Endothelial cell of umbilical vein (primary cell): ENCODE measurements at regions not wholly inside any gene's neighbourhood (a gene's known extent, or its start where the extent isn't known, plus 50 kb on each side); places are given as distances from the start of the nearest gene placed in this dataset.
"Not testable (repeated sequence)": the region's sequence is repeated elsewhere in the genome, so short reads cannot be mapped to it uniquely, and the experiment has no call there.

Source experiments
- CTCF ChIP-seq, 2 donors: IDR thresholded peaks; 1 replicate in 1 of 2; 2 replicates in 1 of 2; pipeline ENCODE4 v1.5.1; 2011; ENCODE audit warnings: low read length in 2 of 2, mild to moderate bottlenecking in 2 of 2, moderate library complexity in 2 of 2, control low read depth in 1 of 2, inconsistent platforms in 1 of 2, low read depth in 1 of 2; ENCODE audit not compliant: insufficient read depth in 1 of 2; ENCODE audit errors: extremely low read depth in 1 of 2
- EZH2 ChIP-seq: IDR thresholded peaks from 2 replicates; pipeline ENCODE4 v1.6.1; 2012; ENCODE audit warnings: borderline replicate concordance, low read depth, mild to moderate bottlenecking, moderate library complexity, low read length, inconsistent platforms; ENCODE audit not compliant: severe bottlenecking
- FOS ChIP-seq: IDR thresholded peaks from 2 replicates; pipeline ENCODE4 v1.6.1; 2011; ENCODE audit warnings: mild to moderate bottlenecking, low read length, moderate library complexity, borderline replicate concordance; ENCODE audit not compliant: insufficient read depth
- GATA2 ChIP-seq: IDR thresholded peaks from 2 replicates; pipeline ENCODE4 v1.7.0; 2011; ENCODE audit warnings: low read depth, mild to moderate bottlenecking, moderate library complexity, mixed read lengths, low read length; ENCODE audit not compliant: insufficient read length, insufficient read depth
- MYC ChIP-seq: IDR thresholded peaks from one replicate; pipeline ENCODE4 v1.6.1; 2011; ENCODE audit warnings: mild to moderate bottlenecking, low read depth, low read length
- POLR2A ChIP-seq: IDR thresholded peaks from 2 replicates; pipeline ENCODE4 v1.6.1; 2012; ENCODE audit warnings: low read depth, mild to moderate bottlenecking, control low read depth, low read length
- POLR2AphosphoS5 ChIP-seq: IDR thresholded peaks from 2 replicates; pipeline ENCODE4 v1.6.1; 2012; ENCODE audit warnings: low read depth, mild to moderate bottlenecking, control low read depth, low read length, moderate library complexity; ENCODE audit not compliant: insufficient read depth

GRCh38 chr3:145333427-145333826, 827.6 kb downstream of the PLOD2 start:
- TF ChIP-seq CTCF (IDR thresholded peaks at IDR 0.05; ENCODE audit: extremely low read depth in 1 of 2, insufficient read depth in 1 of 2, low read depth in 1 of 2, low read length in 2 of 2); POLR2A; POLR2AphosphoS5; MYC; EZH2; FOS; GATA2: not testable (repeated sequence)
